ENCODE measurements at regions not wholly inside any gene's neighbourhood (a gene's known extent, or its start where the extent isn't known, plus 50 kb on each side); places are given as distances from the start of the nearest gene placed in this dataset.

- H3K9ac ChIP-seq: no peak overlapping the region
- H3K27me3 ChIP-seq (ENCODE audit: control insufficient read depth, insufficient read depth, low read length): no peaks in the 10 kb centered on the region
- no peak overlapping the region for H3K4me2 ChIP-seq (ENCODE audit: low read length)
- no peak for TF ChIP-seq CTCF (IDR thresholded peaks at IDR 0.05)
- H3K9me3 ChIP-seq (ENCODE audit: control insufficient read depth, low read length): no peaks in the 10 kb centered on the region
- no peaks in the 10 kb centered on the region for H3K79me2 ChIP-seq
- no peak overlapping the region for H3K4me3 ChIP-seq (ENCODE audit: low read depth, low read length)
- no peak overlapping the region for H3K27ac ChIP-seq
- H3K36me3 ChIP-seq (ENCODE audit: control insufficient read depth, insufficient read depth, low read length): no peaks in the 10 kb centered on the region
- H2AFZ ChIP-seq: no peak overlapping the region
- no peaks in the 10 kb centered on the region for H3K4me1 ChIP-seq
Measured at GRCh38 chr3:64318668-64319271, 93.5 kb upstream of the PRICKLE2 start.

GRCh38 chr3:64318001-64318400, 92.7 kb upstream of the PRICKLE2 start:
- no peaks in the 10 kb centered on the region for H3K27me3 ChIP-seq (ENCODE audit: control insufficient read depth, insufficient read depth, low read length)
- no peak overlapping the region for H3K27ac ChIP-seq
- H3K4me1 ChIP-seq: no peaks in the 10 kb centered on the region
- no peaks in the 10 kb centered on the region for H3K9me3 ChIP-seq (ENCODE audit: control insufficient read depth, low read length)
- H3K4me2 ChIP-seq (ENCODE audit: low read length): no peak overlapping the region
- H3K4me3 ChIP-seq (ENCODE audit: low read depth, low read length): no peak overlapping the region
- TF ChIP-seq CTCF (IDR thresholded peaks at IDR 0.05): no peak
- H3K79me2 ChIP-seq: no peaks in the 10 kb centered on the region
- no peaks in the 10 kb centered on the region for H3K36me3 ChIP-seq (ENCODE audit: control insufficient read depth, insufficient read depth, low read length)
- no peak overlapping the region for H2AFZ ChIP-seq
- H3K9ac ChIP-seq: no peak overlapping the region

- Histone ChIP-seq H3K36me3 (ENCODE audit: control insufficient read depth, insufficient read depth, low read length) (no peaks in the 10 kb centered on the region), H3K9me3 (ENCODE audit: control insufficient read depth, low read length) (no peaks in the 10 kb centered on the region), H3K27ac (no peak overlapping the region), H3K27me3 (ENCODE audit: control insufficient read depth, insufficient read depth, low read length) (no peaks in the 10 kb centered on the region), H3K9ac (no peak overlapping the region), H2AFZ (no peak overlapping the region), H3K4me1 (no peaks in the 10 kb centered on the region), H3K4me3 (ENCODE audit: low read depth, low read length) (no peak overlapping the region), H3K79me2 (no peaks in the 10 kb centered on the region), H3K4me2 (ENCODE audit: low read length) (no peak overlapping the region)
- TF ChIP-seq CTCF (IDR thresholded peaks at IDR 0.05): no peak
Measured at GRCh38 chr3:64316971-64317370, 91.7 kb upstream of the PRICKLE2 start.

GRCh38 chr3:64311424-64312061, 86.3 kb upstream of the PRICKLE2 start:
- no peaks in the 10 kb centered on the region for H3K36me3 ChIP-seq (ENCODE audit: control insufficient read depth, insufficient read depth, low read length)
- no peaks in the 10 kb centered on the region for H3K27me3 ChIP-seq (ENCODE audit: control insufficient read depth, insufficient read depth, low read length)
- TF ChIP-seq CTCF (IDR thresholded peaks at IDR 0.05): no peak
- H3K4me2 ChIP-seq (ENCODE audit: low read length): no peak overlapping the region
- no peaks in the 10 kb centered on the region for H3K9me3 ChIP-seq (ENCODE audit: control insufficient read depth, low read length)
- H3K79me2 ChIP-seq: no peaks in the 10 kb centered on the region
- no peaks in the 10 kb centered on the region for H3K4me1 ChIP-seq
- no peak overlapping the region for H3K4me3 ChIP-seq (ENCODE audit: low read depth, low read length)
- H2AFZ ChIP-seq: no peak overlapping the region
- no peak overlapping the region for H3K9ac ChIP-seq
- H3K27ac ChIP-seq: no peak overlapping the region

GRCh38 chr3:64308931-64309330, 83.7 kb upstream of the PRICKLE2 start:
- no peak overlapping the region for H3K4me3 ChIP-seq (ENCODE audit: low read depth, low read length)
- H3K36me3 ChIP-seq (ENCODE audit: control insufficient read depth, insufficient read depth, low read length): no peaks in the 10 kb centered on the region
- H3K79me2 ChIP-seq: no peaks in the 10 kb centered on the region
- H3K27ac ChIP-seq: no peak overlapping the region
- no peaks in the 10 kb centered on the region for H3K4me1 ChIP-seq
- H2AFZ ChIP-seq: no peak overlapping the region
- H3K4me2 ChIP-seq (ENCODE audit: low read length): no peak overlapping the region
- no peaks in the 10 kb centered on the region for H3K9me3 ChIP-seq (ENCODE audit: control insufficient read depth, low read length)
- no peak for TF ChIP-seq CTCF (IDR thresholded peaks at IDR 0.05)
- H3K27me3 ChIP-seq (ENCODE audit: control insufficient read depth, insufficient read depth, low read length): no peaks in the 10 kb centered on the region
- no peak overlapping the region for H3K9ac ChIP-seq
